BLaER1 treated with 17β-estradiol and CSF1 and Interleukin-3, amounts not matched to agents 10 nM and 100 nM (cell line): ENCODE measurements at regions not wholly inside any gene's neighbourhood (a gene's known extent, or its start where the extent isn't known, plus 50 kb on each side); places are given as distances from the start of the nearest gene placed in this dataset.

Experiments
- H3K27ac ChIP-seq, 11 experiments: shearing (Covaris generic); formaldehyde crosslinking; 2 replicates each; pipeline ENCODE4 v1.8.1; 2022
- H3K27me3 ChIP-seq, 11 experiments: shearing (Covaris generic); formaldehyde crosslinking; 2 replicates each; pipeline ENCODE4 v1.8.1; 2022
- H3K36me3 ChIP-seq, 11 experiments: shearing (Covaris generic); formaldehyde crosslinking; 2 replicates each; pipeline ENCODE4 v1.8.1; 2022
- H3K4me1 ChIP-seq, 10 experiments: shearing (Covaris generic); formaldehyde crosslinking; 2 replicates each; pipeline ENCODE4 v1.8.1; 2022
- H3K4me2 ChIP-seq, 11 experiments: shearing (Covaris generic); formaldehyde crosslinking; 2 replicates each; pipeline ENCODE4 v1.8.1; 2022
- H3K4me3 ChIP-seq, 10 experiments: shearing (Covaris generic); formaldehyde crosslinking; 2 replicates each; pipeline ENCODE4 v1.8.1; 2022
- H3K9ac ChIP-seq, 11 experiments: shearing (Covaris generic); formaldehyde crosslinking; 2 replicates each; pipeline ENCODE4 v1.8.1; 2022
- H3K9me3 ChIP-seq, 11 experiments: shearing (Covaris generic); formaldehyde crosslinking; replicated peaks in 1 of 11; 2 replicates each; pipeline ENCODE4 v1.8.1; 2022
- H4K20me1 ChIP-seq, 11 experiments: shearing (Covaris generic); formaldehyde crosslinking; 2 replicates each; pipeline ENCODE4 v1.8.1; 2022
- Cebpa-rat ChIP-seq, 11 experiments: shearing (Covaris generic); IDR thresholded peaks; 2 replicates each; pipeline ENCODE4 v1.8.1; 2022

GRCh38 chr18:22345718-22346117, 72.0 kb downstream of the CTAGE1 start:
- Histone ChIP-seq H3K36me3 (no peaks in the 10 kb centered on the region), H3K4me3 (no peak overlapping the region), H4K20me1 (no peaks in the 10 kb centered on the region), H3K27ac (no peak overlapping the region), H3K9me3 (peaks cover 0 to 11% (median 6%) of the 10 kb centered on the region in 11 experiments; a peak in 10 of 22 replicates), H3K4me2 (peak overlapping the region in 7 of 11 experiments; percentile 3 to 86 (median 34); a peak in 9 of 22 replicates), H3K9ac (no peak overlapping the region), H3K4me1 (peaks cover 15 to 28% (median 21%) of the 10 kb centered on the region in 10 experiments; a peak in 18 of 20 replicates), H3K27me3 (peaks cover 0 to 7% (median 0%) of the 10 kb centered on the region in 11 experiments; a peak in 2 of 22 replicates)
- no peak for TF ChIP-seq Cebpa-rat (IDR thresholded peaks at IDR 0.05)

DNA sequence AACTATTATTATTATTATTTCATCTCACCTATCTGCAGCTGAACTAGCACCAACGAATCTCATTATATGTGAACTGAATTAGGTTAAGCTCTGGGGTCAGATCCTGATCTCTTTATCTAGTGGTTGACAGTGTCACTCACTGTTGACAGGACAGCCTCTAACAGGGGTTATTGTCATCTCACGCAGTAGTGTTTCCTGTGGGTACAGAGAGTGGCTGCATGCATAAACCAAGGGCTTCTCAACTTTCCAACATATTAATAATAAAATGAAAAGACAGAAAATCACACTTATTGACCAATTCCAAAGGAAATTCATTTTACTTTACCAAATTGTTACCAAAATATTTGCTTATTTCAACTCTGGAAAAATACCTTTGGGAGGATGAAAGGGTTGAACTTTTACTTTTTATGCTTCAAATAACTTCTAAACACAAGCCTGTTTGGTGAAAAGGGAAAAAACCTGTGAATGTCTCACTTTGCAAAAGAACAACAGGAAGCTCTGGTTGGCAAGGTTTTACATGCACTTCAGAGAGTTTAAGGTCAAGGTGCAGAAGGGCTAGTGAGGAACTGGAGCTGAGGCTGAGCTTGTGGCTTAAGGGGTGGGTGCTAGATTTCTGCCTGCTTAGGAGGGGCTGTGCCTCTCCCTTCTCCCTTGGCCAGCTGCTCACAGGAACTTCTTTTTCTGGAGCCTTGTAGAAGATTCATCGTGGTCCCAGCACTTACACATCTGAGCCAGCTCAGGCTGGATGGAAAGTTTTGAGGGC, 72.6 kb downstream of the CTAGE1 start:
- no peak for TF ChIP-seq Cebpa-rat (IDR thresholded peaks at IDR 0.05)
- H3K36me3 ChIP-seq, result no peaks in the 10 kb centered on the region
- no peak overlapping the region for H3K9ac ChIP-seq
- H3K27me3 ChIP-seq, result peaks cover 0 to 7% (median 0%) of the 10 kb centered on the region in 11 experiments; a peak in 2 of 22 replicates
- H3K4me3 ChIP-seq, result no peak overlapping the region
- H4K20me1 ChIP-seq, result no peaks in the 10 kb centered on the region
- H3K9me3 ChIP-seq, result peaks cover 0 to 11% (median 6%) of the 10 kb centered on the region in 11 experiments; a peak in 10 of 22 replicates
- H3K4me1 ChIP-seq, result peaks cover 15 to 28% (median 21%) of the 10 kb centered on the region in 10 experiments; a peak in 18 of 20 replicates
- H3K4me2 ChIP-seq, result peak overlapping the region in 6 of 11 experiments; percentile 3 to 86 (median 53); a peak in 9 of 22 replicates
- no peak overlapping the region for H3K27ac ChIP-seq

DNA sequence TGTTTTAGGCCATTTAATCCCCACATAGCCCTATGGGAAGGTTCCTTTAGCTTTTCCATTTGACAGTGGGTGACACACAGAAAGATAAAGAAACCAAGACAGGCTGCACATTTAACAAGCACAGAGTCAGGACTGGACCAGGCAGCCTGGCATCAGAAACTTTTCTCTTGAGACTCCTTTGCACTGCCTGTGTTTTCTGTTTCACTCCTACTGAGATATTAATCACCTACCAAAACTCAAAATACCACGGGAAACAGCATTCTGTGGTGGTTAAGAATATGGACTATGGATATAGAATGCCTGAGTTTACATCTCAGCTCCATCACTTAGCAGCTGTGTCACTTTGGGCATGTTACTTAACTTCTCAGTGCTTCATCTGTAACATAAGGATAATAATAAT, 73.3 kb downstream of the CTAGE1 start:
- Histone ChIP-seq H3K36me3 (no peaks in the 10 kb centered on the region), H3K9ac (no peak overlapping the region), H3K27me3 (peaks cover 0 to 7% (median 0%) of the 10 kb centered on the region in 11 experiments; a peak in 2 of 22 replicates), H3K27ac (no peak overlapping the region), H4K20me1 (no peaks in the 10 kb centered on the region), H3K4me2 (no peak overlapping the region), H3K9me3 (peaks cover 0 to 11% (median 6%) of the 10 kb centered on the region in 11 experiments; a peak in 10 of 22 replicates), H3K4me1 (peaks cover 15 to 28% (median 21%) of the 10 kb centered on the region in 10 experiments; a peak in 18 of 20 replicates), H3K4me3 (no peak overlapping the region)
- TF ChIP-seq Cebpa-rat (IDR thresholded peaks at IDR 0.05), result no peak

DNA sequence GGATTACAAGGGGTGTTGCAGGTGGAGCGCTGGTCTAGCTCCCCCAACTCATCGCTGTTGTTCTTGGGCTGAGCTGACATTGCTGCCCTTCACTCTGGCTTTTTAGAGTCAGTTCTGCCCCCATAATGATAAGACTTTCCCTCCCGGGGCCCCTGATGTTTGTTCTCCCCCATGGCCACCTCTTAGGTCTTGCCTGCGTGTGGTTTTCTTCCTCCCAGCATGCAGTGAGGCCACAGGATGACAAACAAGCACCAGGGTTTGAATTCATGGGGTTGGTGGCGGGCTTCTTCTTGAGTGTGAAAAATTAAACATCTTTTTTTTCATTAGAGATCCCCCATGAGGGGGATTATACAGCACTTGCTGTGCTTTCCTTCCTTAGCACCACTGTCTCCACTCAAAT, 74.1 kb downstream of the CTAGE1 start:
- H3K27me3 ChIP-seq, result no peaks in the 10 kb centered on the region; a peak in 1 of 22 replicates
- TF ChIP-seq Cebpa-rat (IDR thresholded peaks at IDR 0.05), result no peak

GRCh38 chr18:22342625-22343024, 75.1 kb downstream of the CTAGE1 start:
- no peaks in the 10 kb centered on the region for H3K36me3 ChIP-seq
- no peaks in the 10 kb centered on the region for H3K9me3 ChIP-seq
- no peak overlapping the region for H3K9ac ChIP-seq
- no peak overlapping the region for H3K27ac ChIP-seq
- H3K4me1 ChIP-seq, result peaks cover 22 to 30% (median 27%) of the 10 kb centered on the region in 10 experiments
- no peak overlapping the region for H3K4me2 ChIP-seq
- no peaks in the 10 kb centered on the region; a peak in 1 of 22 replicates for H3K27me3 ChIP-seq
- no peak for TF ChIP-seq Cebpa-rat (IDR thresholded peaks at IDR 0.05)
- H3K4me3 ChIP-seq, result no peak overlapping the region
- no peaks in the 10 kb centered on the region for H4K20me1 ChIP-seq

More for the DNA sequence above, 74.1 kb downstream of the CTAGE1 start:
- no peak overlapping the region for H3K4me2 ChIP-seq
- no peak overlapping the region for H3K4me3 ChIP-seq
- peaks cover 15 to 28% (median 21%) of the 10 kb centered on the region in 10 experiments; a peak in 18 of 20 replicates for H3K4me1 ChIP-seq
- H3K27ac ChIP-seq, result no peak overlapping the region
- no peak overlapping the region for H3K9ac ChIP-seq
- H4K20me1 ChIP-seq, result no peaks in the 10 kb centered on the region
- no peaks in the 10 kb centered on the region for H3K36me3 ChIP-seq
- H3K9me3 ChIP-seq, result peaks cover 0 to 5% (median under 1%) of the 10 kb centered on the region in 11 experiments; a peak in 5 of 22 replicates

- H3K4me3 ChIP-seq, result no peak overlapping the region
- no peaks in the 10 kb centered on the region for H3K36me3 ChIP-seq
- peaks cover 12 to 24% (median 18%) of the 10 kb centered on the region in 10 experiments for H3K4me1 ChIP-seq
- TF ChIP-seq Cebpa-rat (IDR thresholded peaks at IDR 0.05), result no peak
- H4K20me1 ChIP-seq, result no peaks in the 10 kb centered on the region
- H3K9me3 ChIP-seq, result no peaks in the 10 kb centered on the region
- no peak overlapping the region for H3K4me2 ChIP-seq
- H3K27me3 ChIP-seq, result no peaks in the 10 kb centered on the region
- no peak overlapping the region for H3K9ac ChIP-seq
- no peak overlapping the region for H3K27ac ChIP-seq
These were observed 77.4 kb downstream of the CTAGE1 start for GRCh38 chr18:22340331-22340730.

DNA sequence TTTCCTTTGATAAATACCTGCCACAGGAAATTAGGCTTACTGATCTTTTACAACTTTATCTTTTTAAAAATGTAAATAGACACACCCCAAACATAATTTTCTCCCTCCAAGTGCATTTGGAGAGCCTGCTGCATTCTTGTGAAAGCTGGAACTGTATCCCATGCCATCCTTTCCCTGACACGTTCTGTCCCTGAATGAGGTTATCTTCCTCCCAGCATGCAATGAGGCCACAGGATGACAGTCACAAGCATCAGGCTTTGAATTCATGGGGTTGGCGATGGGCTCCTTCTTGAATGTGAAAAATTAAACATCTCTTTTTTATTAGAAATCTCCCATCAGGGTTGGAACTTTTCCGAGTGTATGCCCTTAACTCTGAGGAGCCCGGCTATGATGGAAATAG, 77.8 kb downstream of the CTAGE1 start:
- Histone ChIP-seq H3K9ac (no peak overlapping the region), H4K20me1 (no peaks in the 10 kb centered on the region), H3K4me2 (no peak overlapping the region), H3K9me3 (no peaks in the 10 kb centered on the region), H3K27me3 (no peaks in the 10 kb centered on the region), H3K27ac (no peak overlapping the region), H3K36me3 (no peaks in the 10 kb centered on the region), H3K4me3 (no peak overlapping the region), H3K4me1 (peaks cover 10 to 21% (median 16%) of the 10 kb centered on the region in 10 experiments)
- TF ChIP-seq Cebpa-rat (IDR thresholded peaks at IDR 0.05), result no peak

DNA sequence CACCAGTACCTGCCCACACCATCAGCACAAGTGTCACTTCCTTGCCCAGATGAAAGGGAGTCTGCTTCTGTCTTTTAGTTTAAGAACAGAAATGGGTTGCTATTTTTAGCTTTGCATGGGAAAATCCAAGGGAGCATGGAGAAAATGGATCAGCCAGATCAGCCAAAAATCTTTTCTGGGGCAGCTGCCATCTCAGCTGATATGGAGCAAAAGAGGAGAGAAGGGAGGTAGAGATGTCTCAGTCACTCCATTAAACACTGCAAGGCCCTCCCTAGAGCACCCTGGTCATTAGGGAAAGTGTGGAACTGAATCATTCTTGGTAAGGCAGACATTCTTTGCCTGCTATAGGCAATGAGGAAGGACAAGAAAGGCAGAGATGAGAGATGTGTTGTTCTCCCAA, 79.9 kb downstream of the CTAGE1 start:
- H3K4me2 ChIP-seq, result peak overlapping the region; percentile 44 to 86 (median 67)
- H3K27me3 ChIP-seq, result no peaks in the 10 kb centered on the region
- H3K9ac ChIP-seq, result no peak overlapping the region
- no peaks in the 10 kb centered on the region for H3K36me3 ChIP-seq
- peaks cover 10 to 21% (median 16%) of the 10 kb centered on the region in 10 experiments for H3K4me1 ChIP-seq
- H3K9me3 ChIP-seq, result no peaks in the 10 kb centered on the region
- no peak for TF ChIP-seq Cebpa-rat (IDR thresholded peaks at IDR 0.05)
- no peak overlapping the region for H3K4me3 ChIP-seq
- peak overlapping the region in 2 of 11 experiments; percentile 5; a peak in 1 of 22 replicates for H3K27ac ChIP-seq
- H4K20me1 ChIP-seq, result no peaks in the 10 kb centered on the region

- no peaks in the 10 kb centered on the region for H3K9me3 ChIP-seq
- peaks cover 10 to 21% (median 16%) of the 10 kb centered on the region in 10 experiments for H3K4me1 ChIP-seq
- H3K27me3 ChIP-seq, result no peaks in the 10 kb centered on the region
- no peak overlapping the region for H3K4me3 ChIP-seq
- no peaks in the 10 kb centered on the region for H3K36me3 ChIP-seq
- no peak overlapping the region for H3K9ac ChIP-seq
- no peaks in the 10 kb centered on the region for H4K20me1 ChIP-seq
- TF ChIP-seq Cebpa-rat (IDR thresholded peaks at IDR 0.05), result peak in 2 of 11 experiments; percentile 18 to 42; a peak in 1 of 22 replicates
- peak overlapping the region; percentile 44 to 86 (median 67) for H3K4me2 ChIP-seq
- H3K27ac ChIP-seq, result peak overlapping the region in 1 of 11 experiments; percentile 38; a peak in 2 of 22 replicates
These were observed 80.4 kb downstream of the CTAGE1 start for GRCh38 chr18:22337306-22337705.
